ENCODE measurements at regions not wholly inside any gene's neighbourhood (a gene's known extent, or its start where the extent isn't known, plus 50 kb on each side); places are given as distances from the start of the nearest gene placed in this dataset.
"Not testable (repeated sequence)": the region's sequence is repeated elsewhere in the genome, so short reads cannot be mapped to it uniquely, and the experiment has no call there.

DNA sequence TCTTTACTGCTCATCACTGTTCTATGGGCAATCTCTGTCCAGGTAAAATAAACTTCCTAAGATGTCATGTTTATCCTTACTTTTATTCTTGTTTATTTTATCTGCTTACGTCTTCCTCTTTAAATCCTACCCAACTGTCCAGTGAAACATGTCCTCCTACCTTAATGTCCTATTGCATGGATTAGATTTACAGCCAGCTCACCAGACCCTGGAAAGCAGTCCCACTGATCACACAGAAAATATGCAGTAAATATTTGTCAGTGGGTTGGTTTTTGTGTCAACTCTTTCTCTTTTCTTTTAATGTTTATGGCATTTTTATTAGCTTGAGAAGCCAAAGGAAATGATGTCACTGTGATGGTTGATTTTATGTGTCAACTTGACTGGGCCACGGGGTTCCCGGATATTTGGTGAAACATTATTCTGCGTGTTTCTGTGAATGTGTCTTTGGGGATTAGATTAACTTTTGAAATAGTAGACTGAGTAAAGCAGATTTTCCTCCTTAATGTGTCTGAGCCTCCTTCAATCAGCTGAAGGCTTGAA is 258.3 kb downstream of the SRGAP2C start:
- no peak for DNase-seq (ENCODE audit: low read depth)

DNA sequence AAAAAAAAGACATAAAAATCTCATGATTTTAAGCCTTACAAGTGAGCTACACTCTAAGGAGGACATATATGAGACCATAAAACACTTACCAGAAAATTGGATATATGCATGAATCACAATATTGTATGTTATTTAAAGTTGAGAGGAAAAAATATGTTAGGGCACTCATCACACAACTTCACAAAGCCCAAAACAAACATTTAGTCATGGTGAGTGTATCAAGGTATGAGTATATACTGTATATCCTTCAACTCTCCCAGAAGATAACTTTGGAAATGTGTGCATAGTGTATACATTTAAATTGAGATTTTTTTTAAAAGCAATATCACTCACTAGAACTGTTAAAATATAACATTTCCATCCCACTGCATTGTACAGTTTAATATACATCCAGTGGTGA is 259.3 kb downstream of the SRGAP2C start:
- no peak for DNase-seq (ENCODE audit: low read depth)

DNA sequence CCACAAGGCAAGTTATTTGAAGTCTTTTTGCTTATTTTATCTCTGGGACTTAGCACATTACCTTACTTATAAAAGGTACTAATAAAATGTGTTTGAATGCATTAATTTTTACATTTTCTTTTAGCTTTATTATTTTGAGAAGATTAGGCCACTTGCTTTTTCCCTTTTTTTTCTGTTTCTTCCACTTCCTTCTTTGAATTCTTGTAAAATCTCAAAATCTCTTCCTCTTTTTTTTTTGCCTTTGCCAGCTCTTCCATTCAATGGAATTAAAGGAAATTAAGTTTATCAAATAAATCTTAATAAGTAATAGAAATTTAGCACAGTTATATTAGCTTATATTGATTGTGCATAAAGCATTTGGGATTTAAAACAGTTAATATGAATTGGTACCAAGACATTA is 260.9 kb downstream of the SRGAP2C start:
- no peak for DNase-seq (ENCODE audit: low read depth)

DNA sequence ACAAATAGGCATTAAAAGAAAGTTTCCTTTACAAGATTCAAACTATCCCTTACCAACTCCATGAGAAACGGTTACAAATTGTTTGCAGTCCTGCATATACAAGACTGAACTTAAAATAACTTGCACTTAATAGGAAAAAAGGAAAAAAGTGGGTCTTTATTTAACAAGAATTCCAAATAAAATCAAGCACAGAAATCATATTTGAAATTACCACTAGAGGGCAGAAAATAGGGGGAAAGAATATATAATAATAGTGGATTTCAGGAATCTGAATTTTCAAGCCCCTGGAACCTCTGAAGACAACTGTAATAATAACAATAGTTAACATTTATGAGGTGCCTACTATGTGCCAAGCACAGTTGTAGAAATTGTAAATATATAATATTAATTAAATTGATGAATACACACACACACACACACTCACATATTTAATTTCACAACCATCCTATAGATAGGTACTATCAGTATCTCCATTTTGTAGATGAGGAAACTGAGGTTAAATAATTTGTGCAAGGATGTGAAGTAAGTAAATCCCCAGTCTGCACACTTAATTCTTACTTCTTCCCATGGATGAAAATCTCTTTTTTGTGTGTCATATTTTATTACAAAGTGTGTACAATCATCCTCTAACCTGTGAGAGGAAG is 262.6 kb downstream of the SRGAP2C start:
- DNase-seq (ENCODE audit: low read depth) = not testable (repeated sequence)

DNA sequence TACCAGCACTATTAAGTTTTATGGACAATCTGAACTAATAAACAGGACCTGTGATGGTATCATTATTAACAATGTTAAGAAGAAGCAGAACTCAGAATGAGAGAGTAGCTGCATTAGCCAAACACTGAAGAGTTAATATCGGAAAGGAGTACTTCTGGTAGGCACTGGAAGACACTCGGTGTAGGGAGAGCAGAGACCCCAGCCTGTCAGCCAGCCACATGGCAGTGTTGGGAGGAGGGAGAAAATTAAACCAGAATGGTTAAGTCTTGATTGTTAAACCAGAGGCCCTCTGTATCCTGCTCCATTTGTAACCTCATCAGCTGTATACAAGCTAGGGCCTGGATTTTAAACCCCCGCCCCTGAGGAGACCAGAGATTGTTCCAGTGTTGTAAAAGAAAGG is 263.3 kb downstream of the SRGAP2C start:
- DNase-seq (ENCODE audit: low read depth) = not testable (repeated sequence)

DNA sequence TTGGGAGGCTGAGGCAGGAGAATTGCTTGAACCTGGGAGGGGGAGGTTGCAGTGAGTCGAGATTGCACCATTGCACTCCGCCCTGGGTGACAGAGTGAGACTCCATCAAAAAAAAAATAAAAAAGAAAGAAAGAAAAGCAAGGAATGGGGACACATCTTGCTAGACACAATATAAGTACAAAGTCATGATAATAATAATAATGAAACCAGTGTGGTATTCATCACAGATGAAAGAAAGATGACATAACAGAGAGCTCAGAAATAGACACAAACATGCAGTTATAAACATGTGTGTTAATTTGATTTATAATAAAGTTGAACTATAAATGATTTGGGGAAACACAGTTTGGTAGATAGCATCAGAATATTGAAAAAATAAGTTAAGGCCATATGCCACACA is 264.1 kb downstream of the SRGAP2C start:
- no peak for DNase-seq (ENCODE audit: low read depth)

DNA sequence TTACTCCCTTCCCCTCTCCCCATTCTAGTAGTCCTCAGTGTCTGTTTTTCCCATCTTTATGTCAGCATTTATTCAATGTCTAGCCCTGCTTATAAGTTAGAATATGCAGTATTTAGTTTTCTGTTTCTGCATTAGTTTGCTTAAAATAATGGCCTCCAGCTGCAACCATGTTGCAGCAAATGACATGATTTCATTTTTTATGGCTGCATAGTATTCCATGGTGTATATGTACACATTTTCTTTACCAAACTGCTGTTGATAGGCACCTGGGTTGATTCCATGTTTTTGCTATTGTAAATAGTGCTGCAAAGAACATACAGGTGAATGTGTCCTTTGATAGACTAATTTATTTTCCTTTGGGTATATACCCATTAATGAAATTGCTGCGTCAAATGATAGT is 267.7 kb downstream of the SRGAP2C start:
- no peak for DNase-seq (ENCODE audit: low read depth)

DNA sequence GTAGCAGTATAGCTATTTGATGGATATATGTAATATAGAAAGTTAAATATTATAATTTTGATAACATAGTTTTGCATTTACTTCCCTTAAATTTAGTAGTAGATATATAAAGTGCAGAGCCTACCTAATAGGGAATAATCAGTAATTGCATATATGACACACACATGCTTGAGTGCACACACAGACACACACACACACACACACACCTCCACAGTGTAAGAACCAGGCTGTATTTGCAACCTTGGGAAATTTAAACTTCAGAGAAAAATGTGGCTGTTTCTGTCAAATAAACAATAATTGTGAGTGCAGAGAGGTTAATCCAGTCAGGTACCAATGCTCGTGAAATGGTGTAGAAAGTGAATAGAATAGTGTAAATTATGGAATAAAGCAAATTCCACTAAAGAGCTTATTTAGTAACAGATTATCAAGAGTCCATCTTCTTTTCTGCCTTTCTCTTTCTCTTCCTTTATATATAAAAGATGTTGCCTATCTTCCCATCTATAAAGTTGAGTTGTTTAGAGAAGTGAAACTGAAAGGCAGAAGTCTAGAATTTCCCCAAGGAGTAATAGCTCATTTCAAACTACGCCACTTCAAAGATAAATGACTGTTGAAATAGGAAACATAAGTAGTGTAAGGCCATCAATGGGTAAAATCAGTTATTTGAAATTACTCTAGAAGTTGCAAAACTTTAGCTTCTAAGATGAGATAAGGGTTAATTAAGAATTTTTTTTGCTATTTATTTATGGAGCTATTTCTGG is 273.7 kb downstream of the SRGAP2C start:
- DNase-seq (ENCODE audit: low read depth) = no peak

DNA sequence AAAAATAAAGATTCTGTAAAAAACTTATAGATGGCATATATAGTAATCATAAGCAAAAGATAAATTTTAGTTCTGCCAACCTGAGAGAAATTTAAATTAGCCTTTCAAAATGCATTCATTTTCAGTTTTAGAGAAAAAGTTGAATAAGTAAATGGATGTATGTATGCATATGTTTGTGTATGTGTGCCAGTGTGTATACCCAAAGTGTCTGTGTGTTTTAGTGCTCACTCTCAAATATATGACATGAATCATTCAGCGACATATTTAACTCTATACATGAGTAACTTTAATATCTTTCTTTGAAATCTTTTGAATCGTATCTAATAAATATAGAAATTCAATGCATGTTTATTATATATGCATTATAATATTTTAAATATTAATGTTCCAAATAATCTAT is 274.5 kb downstream of the SRGAP2C start:
- no peak for DNase-seq (ENCODE audit: low read depth)

DNA sequence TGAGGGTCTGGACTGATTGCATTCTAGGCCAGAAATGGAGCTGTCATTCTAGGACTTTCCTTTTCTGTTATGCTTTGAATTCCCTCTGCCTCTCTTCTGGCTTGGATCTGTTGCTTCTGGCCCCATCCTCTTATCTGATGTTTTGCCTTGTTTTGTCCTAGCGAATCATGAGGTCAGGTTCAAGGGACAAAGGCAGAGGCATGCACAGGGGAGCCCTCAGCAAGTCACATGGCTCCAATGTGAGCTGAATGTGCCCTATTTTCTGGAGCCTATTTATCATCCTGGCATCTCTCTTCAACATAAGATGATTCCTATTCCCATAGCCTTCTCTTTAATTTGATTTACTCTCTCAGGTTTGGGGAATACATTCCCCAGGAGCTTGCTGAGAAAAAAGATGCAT is 284.6 kb downstream of the SRGAP2C start:
- not testable (repeated sequence) for DNase-seq (ENCODE audit: low read depth)

DNA sequence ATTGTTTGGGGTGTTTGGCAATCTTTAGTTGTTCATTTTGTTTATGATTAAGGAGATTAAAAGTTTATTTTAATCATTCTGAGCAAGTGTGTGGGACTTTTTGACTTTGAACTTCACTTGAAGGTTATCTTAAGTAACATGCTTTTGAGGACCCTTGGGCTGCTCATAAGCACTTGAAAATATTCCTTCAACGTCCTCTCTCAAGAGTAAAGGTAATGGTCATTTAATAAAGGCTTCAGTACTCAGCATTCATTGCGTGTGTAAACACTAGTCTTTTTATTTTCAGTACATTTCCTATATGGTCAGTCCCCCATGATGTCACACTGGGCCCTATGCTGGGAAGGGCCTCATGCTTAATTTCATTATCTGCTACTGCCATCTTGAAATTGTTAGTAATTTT is 285.6 kb downstream of the SRGAP2C start:
- DNase-seq (ENCODE audit: low read depth) = not testable (repeated sequence)

DNA sequence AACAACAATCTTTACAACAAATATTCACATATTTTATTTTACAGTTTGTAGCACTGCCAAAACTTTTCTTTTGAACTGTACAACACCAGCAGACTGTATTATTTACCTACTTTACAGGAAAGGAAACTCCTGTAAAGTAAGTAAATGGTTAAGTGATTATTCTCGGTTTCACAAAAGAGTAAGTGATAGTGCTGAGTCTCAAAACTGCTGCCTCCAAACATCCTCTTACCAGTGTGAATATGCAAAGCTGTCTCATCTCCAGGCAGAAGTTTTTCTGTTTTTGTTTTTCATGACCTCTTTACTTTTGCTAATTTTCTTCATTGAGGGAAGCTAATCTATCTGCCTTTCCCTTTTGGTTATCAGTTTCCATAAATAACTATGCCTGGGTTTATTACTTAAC is 286.7 kb downstream of the SRGAP2C start:
- no peak for DNase-seq (ENCODE audit: low read depth)

DNA sequence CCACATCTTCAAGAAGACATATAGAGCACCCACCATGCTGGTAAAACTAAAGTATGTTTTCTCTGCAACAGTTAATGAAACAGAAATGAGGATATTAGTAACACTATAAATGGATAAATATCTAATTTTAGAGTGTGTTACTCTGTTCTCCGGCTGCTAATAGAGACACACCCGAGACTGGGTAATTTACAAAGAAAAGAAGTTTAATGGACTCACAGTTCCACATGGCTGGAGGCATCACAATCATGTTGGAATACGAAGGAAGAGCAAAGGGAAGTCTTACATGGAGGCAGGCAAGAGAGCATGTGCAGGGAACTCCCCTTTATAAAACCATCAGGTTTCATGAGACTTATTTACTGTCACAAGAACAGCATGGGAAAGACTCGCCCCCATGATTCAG is 287.2 kb downstream of the SRGAP2C start:
- DNase-seq (ENCODE audit: low read depth) = no peak

DNA sequence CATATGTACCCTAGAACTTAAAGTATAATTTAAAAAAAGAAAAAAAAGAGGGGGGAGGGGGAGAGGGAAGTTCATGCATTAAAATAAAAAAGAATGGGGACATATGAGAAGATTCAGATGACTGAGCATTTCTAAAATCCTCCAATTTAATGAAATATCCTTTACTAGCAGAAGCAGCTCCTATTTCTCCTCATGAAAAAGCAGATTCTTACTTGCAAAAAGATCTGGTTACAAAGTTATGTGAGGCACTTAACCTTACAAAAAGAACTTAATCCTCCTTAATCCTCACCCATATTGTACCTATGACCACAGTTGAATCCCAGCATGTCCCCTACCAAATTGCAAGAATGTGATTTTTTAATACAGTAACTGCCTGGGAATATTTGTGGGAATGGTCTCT is 298.5 kb downstream of the SRGAP2C start:
- DNase-seq (ENCODE audit: low read depth) = no peak

DNA sequence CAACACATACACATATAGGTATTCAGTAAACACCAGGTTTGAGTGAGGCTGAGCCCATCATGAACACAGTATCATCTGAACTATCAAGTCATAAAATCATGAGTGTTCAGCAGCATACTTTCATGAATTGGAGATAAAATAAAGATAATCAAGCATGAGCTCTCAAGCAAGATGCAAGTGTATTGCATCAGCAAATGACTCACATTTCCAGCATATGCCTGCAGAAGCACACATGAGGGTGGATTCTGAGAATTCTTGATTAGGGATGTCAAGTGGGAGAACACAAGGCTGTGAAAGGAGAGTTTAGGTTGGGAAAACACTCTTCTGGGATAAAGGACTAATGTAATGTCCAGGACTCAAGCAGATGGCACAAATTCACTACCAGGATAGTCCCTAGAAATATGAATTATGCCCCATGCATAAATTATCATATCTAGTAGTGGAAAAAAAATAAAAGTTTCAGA is 299.2 kb downstream of the SRGAP2C start:
- no peak for DNase-seq (ENCODE audit: low read depth)

DNA sequence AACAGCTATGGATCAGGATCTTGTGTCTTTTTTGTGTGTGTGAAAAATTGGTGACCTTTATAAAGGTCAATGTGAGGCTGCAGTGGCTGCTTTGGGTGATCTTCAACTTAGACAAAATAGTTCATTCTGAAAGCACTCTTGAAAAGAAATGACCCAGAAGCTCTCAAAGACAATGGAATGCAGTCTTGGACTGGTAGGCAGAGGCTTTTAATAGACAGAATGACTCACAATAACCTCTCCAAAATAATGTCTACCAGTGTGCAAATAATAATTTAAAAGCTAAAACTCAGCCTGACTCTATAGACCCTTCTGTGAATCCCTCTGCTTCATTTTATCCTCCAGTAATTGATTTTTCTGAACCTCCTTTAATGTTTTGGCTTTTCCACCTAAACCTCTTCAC is 310.0 kb downstream of the SRGAP2C start:
- DNase-seq (ENCODE audit: low read depth) = not testable (repeated sequence)

DNA sequence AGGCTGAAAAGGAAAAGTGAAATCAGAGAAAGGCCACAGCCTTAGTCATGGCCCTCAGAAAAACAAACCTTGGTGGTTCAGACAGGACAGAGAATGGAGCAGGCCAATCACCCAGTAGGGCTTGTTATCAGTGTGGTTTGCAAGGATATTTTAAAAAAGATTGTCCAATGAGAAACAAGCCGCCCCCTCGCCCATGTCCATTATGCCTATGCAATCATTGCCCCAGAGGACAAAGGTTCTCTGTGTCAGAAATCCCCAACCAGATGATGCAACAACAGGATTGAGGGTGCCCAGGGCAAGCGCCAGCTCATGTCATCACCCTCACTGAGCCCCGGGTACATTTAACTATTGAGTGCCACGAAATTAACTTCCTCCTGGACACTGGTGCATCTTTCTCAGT is 326.7 kb downstream of the SRGAP2C start:
- DNase-seq (ENCODE audit: low read depth) = not testable (repeated sequence)

DNA sequence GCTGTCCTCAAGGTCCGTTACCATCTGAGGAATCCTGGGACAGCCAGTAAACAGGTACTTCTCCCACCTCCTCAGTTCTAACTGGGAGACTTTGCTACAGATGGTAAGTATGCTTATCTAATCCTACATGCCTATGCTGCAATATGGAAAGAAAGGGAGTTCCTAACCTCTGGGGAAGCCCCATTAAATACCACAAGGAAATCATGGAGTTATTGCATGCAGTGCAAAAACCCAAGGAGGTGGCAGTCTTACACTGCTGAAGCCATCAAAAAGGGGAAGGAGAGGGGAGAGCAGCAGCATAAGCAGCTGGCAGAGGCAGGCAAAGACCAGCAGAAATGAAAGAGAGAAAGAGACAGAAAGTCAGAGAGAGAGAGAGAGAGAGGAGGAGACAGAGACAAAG is 327.1 kb downstream of the SRGAP2C start:
- DNase-seq (ENCODE audit: low read depth) = not testable (repeated sequence)

DNA sequence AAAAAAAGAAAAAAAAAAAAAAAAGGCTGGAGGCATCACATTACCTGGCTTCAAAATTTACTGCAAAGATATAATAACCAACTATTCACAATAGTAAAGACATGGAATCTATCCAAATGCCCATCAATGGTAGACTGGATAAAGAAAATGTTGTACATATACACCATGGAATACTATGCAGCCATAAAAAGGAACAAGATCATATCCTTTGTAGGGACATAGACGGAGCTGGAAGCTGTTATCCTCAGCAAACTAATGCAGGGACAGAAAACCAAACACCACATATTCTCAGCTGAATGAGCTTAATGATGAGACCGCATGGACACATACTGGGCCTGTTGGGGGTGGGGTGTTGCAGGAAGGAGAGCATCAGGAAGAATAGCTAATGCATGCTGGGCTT is 330.5 kb downstream of the SRGAP2C start:
- DNase-seq (ENCODE audit: low read depth) = no peak

DNA sequence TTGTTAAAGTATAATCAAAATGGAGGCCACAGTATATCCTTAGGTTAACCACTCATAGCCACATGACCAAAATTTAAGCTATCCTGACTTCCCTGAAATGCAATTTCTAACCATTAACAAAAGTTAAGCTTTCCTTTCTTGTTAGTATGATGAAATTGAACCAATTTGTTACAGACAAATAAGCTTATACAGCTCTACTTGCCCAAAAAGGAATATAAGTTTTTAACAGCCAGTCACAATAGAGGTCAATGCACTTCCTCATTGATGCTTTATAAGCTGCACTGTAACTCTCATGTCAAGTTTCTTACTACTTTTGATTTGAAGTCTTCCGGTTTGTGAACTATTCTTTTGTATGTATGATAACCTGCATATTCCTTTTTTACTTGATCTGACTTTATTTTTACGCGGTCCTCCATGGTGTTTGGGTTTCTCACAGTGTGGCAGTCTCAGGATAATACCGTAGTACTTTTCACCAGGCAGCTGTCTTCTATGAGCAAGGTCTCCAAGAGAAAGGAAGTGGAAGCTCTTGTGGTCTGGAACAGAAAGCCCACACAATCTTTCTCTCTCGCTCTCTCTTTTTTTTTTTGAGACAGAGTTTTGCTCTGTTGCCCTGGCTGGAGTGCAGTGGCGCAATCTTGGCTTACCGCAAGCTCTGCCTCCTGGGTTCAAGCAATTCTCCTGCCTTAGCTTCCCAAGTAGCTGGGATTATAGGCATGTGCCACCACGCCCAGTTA is 331.6 kb downstream of the SRGAP2C start:
- no peak for DNase-seq (ENCODE audit: low read depth)

DNA sequence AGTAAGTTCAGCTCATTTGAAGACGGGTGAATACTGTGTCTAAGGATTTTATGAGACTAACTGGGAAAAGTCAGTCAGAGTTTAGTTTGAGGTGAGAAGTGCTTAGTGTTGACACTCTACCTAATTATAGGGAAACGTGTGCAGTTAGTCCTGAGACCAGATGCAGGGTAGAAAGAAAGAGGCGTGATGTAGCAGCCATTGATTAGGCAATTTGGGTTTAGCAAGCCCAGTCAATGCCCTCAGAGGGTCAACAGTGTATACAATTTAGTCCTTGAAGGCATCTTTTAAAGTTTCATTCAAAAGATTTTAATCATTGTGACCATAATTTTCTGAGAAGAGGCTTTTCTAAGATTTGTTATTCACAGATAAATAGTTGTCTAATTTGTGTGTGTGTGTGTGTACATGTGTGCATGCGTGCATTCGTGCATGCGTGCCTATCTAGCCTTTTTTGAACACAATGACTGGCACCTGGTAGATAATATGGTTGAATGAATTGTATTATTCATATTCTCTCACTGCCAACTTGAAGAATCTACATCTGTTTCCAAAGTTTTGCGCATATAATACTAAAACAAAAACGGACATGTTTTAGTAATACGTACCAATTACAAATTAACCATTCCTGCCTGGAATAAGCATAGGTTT is 332.9 kb downstream of the SRGAP2C start:
- DNase-seq (ENCODE audit: low read depth) = no peak

DNA sequence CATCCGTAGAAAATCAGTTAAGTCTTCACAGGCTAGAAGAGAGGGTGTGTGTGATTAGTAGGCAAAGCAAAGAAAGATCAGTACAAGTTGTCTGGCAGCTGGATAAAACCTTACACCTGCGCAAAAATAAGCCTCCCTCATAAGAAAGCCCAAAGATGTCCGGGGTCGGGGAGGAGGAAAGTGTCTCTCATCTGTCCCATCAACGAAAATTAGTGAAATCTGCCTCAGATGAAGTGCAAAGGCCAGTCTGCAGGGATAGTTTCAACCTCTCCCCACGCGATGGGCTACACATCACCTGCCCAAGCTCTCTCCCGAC is 333.9 kb downstream of the SRGAP2C start:
- DNase-seq (ENCODE audit: low read depth) = no peak

Measured in activated T-cell treated with anti-CD3 and anti-CD28 coated beads for 48 hours (primary cell).